ENCODE measurements at regions not wholly inside any gene's neighbourhood (a gene's known extent, or its start where the extent isn't known, plus 50 kb on each side); places are given as distances from the start of the nearest gene placed in this dataset.

DNA sequence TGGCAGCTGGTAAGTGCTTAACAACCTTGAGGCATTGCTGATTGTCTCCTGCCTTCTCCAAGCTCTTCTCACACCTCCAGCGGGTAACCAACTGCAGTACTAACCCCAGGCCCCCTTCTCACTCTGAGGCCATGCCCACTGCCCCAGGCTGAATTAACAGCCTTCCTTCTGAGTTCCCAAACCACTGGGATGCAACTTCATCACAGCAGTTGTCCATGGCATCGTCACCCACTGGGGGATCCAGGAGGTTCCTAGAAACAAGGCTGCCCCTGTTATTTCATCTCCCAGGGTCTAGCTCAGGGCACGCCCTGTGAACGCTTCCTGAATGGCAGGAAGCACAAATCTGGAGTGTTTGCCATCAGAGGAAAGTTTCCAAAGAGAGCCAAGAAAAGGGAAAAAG, 58.0 kb downstream of the SYNE3 start:
- no peak for DNase-seq
- no peak for ATAC-seq (ENCODE audit: poor library complexity)
- ChIA-PET POLR2A (interaction anchor here (1.1 kb wide), 1 partner anchor 64 kb away, joined by 4 read pairs; no protein-coding TSS in a partner anchor), CTCF (interaction anchor here (1.2 to 2.5 kb wide), 2 partner anchors 58 to 69 kb away, joined by 4 to 10 read pairs; partner anchors contain the start of gene SYNE3)
- peaks cover 39% of the 10 kb centered on the region for H3K4me1 Mint-ChIP-seq (ENCODE audit: low read depth)
- Histone ChIP-seq H3K4me1 (ENCODE audit: insufficient read depth, low read length) (peaks cover 40% of the 10 kb centered on the region), H3K27ac (ENCODE audit: low read depth in 1 of 2, low read length in 2 of 2) (no peak overlapping the region), H3K36me3 (ENCODE audit: insufficient read depth, low read length) (peaks cover 57% of the 10 kb centered on the region), H3K9me3 (ENCODE audit: control insufficient read depth in 1 of 2, insufficient read depth in 1 of 2, low read length in 2 of 2) (no peaks in the 10 kb centered on the region), H3K27me3 (ENCODE audit: control insufficient read depth in 1 of 2, insufficient read depth in 2 of 2, low read length in 2 of 2) (no peaks in the 10 kb centered on the region), H3K4me3 (ENCODE audit: low read length) (no peak overlapping the region)
- no peaks in the 10 kb centered on the region for H3K9me3 Mint-ChIP-seq
- H3K27ac Mint-ChIP-seq: peak overlapping the region; percentile 95
- TF ChIP-seq, protein P1, sequence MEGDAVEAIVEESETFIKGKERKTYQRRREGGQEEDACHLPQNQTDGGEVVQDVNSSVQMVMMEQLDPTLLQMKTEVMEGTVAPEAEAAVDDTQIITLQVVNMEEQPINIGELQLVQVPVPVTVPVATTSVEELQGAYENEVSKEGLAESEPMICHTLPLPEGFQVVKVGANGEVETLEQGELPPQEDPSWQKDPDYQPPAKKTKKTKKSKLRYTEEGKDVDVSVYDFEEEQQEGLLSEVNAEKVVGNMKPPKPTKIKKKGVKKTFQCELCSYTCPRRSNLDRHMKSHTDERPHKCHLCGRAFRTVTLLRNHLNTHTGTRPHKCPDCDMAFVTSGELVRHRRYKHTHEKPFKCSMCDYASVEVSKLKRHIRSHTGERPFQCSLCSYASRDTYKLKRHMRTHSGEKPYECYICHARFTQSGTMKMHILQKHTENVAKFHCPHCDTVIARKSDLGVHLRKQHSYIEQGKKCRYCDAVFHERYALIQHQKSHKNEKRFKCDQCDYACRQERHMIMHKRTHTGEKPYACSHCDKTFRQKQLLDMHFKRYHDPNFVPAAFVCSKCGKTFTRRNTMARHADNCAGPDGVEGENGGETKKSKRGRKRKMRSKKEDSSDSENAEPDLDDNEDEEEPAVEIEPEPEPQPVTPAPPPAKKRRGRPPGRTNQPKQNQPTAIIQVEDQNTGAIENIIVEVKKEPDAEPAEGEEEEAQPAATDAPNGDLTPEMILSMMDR (IDR thresholded peaks at IDR 0.05): no peak
- intact Hi-C loops (cut with DNase I, micrococcal nuclease): no loop called here
- H3K36me3 Mint-ChIP-seq (ENCODE audit: low read depth): peaks cover 48% of the 10 kb centered on the region
- no peak overlapping the region for H3K4me3 Mint-ChIP-seq
- H3K27me3 Mint-ChIP-seq: no peaks in the 10 kb centered on the region

DNA sequence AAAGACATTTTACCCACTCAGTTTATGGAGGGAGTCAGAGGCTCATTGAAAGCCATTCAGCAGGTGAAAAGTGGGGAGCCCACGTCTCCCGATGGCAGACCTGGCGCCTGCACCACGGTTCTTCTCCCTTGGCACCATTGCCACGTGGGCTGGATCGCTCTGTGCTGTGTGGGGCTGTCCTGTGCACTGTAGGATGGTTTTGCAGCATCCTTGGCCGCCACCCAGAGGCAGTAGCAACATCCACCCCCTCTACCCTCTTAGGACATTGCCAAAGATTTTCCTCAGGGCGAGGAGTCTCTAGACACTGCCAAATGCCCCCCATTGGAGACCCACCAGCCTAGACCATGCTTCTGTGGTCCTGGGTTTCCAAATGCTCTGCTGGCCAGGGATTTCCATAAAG, 60.2 kb downstream of the SYNE3 start:
- Histone ChIP-seq H3K27me3 (ENCODE audit: control insufficient read depth in 1 of 2, insufficient read depth in 2 of 2, low read length in 2 of 2) (no peaks in the 10 kb centered on the region), H3K36me3 (ENCODE audit: insufficient read depth, low read length) (peaks cover 75% of the 10 kb centered on the region), H3K4me1 (ENCODE audit: insufficient read depth, low read length) (peaks cover 18% of the 10 kb centered on the region), H3K4me3 (ENCODE audit: low read length) (no peak overlapping the region), H3K9me3 (ENCODE audit: control insufficient read depth in 1 of 2, insufficient read depth in 1 of 2, low read length in 2 of 2) (no peaks in the 10 kb centered on the region), H3K27ac (ENCODE audit: low read depth in 1 of 2, low read length in 2 of 2) (no peak overlapping the region)
- ChIA-PET CTCF (no interaction called here), POLR2A (no interaction called here)
- no peaks in the 10 kb centered on the region for H3K27me3 Mint-ChIP-seq
- DNase-seq (no peak), ATAC-seq (ENCODE audit: poor library complexity) (no peak)
- intact Hi-C loops (cut with DNase I, micrococcal nuclease): no loop called here
- H3K4me1 Mint-ChIP-seq (ENCODE audit: low read depth): peaks cover 18% of the 10 kb centered on the region
- H3K36me3 Mint-ChIP-seq (ENCODE audit: low read depth): peaks cover 60% of the 10 kb centered on the region
- H3K27ac Mint-ChIP-seq: no peak overlapping the region
- no peaks in the 10 kb centered on the region for H3K9me3 Mint-ChIP-seq
- TF ChIP-seq, protein P1 (IDR thresholded peaks at IDR 0.05): no peak
- no peak overlapping the region for H3K4me3 Mint-ChIP-seq

DNA sequence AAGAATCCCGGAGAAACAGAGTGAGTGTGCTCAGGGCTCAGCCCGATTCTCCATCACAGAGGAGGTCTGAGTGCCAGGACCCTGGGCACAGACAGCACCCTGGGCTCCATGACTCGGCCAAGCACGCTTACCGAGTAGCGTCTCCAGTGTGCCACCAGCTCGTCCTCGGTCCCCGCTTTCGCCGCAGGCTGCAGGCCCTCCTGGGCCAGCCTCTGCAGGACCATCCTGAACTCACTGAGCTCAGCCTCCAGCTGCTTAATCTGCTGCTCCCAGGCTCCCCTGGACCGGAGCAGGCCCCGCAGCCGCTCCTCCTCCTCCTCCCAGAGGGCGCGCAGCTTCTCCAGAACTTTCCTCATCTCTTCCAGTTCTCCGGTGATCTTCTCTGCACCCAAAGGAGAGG, 61.2 kb downstream of the SYNE3 start:
- Histone ChIP-seq H3K4me1 (ENCODE audit: insufficient read depth, low read length) (peaks cover 9% of the 10 kb centered on the region), H3K27ac (ENCODE audit: low read depth in 1 of 2, low read length in 2 of 2) (no peak overlapping the region), H3K9me3 (ENCODE audit: control insufficient read depth in 1 of 2, insufficient read depth in 1 of 2, low read length in 2 of 2) (no peaks in the 10 kb centered on the region), H3K36me3 (ENCODE audit: insufficient read depth, low read length) (peaks cover 72% of the 10 kb centered on the region), H3K4me3 (ENCODE audit: low read length) (no peak overlapping the region), H3K27me3 (ENCODE audit: control insufficient read depth in 1 of 2, insufficient read depth in 2 of 2, low read length in 2 of 2) (no peaks in the 10 kb centered on the region)
- ChIA-PET POLR2A (no interaction called here), CTCF (interaction anchor here (0.8 kb wide), 1 partner anchor 13 kb away, joined by 3 read pairs; no protein-coding TSS in a partner anchor)
- Mint-ChIP-seq H3K27me3 (no peaks in the 10 kb centered on the region), H3K4me3 (no peak overlapping the region), H3K4me1 (ENCODE audit: low read depth) (peaks cover 11% of the 10 kb centered on the region), H3K36me3 (ENCODE audit: low read depth) (peaks cover 66% of the 10 kb centered on the region), H3K9me3 (no peaks in the 10 kb centered on the region), H3K27ac (no peak overlapping the region)
- DNase-seq: no peak
- TF ChIP-seq, protein P1 (IDR thresholded peaks at IDR 0.05): no peak
- ATAC-seq (ENCODE audit: poor library complexity): no peak
- intact Hi-C loops (cut with DNase I, micrococcal nuclease): no loop called here

Measured in CD4-positive, alpha-beta T cell (primary cell).